Mucosa of rectum (tissue), 2 donors: ENCODE measurements at regions not wholly inside any gene's neighbourhood (a gene's known extent, or its start where the extent isn't known, plus 50 kb on each side); places are given as distances from the start of the nearest gene placed in this dataset.

ENCODE experiments used
- H3K27ac ChIP-seq, 2 donors: one replicate each; pipeline ENCODE4 v1.7.0; 2013; ENCODE audit warnings: inconsistent platforms in 2 of 2, low read depth in 2 of 2, low read length in 2 of 2
- H3K27me3 ChIP-seq, 2 donors: one replicate each; pipeline ENCODE4 v1.7.0; 2013; ENCODE audit warnings: low read length in 2 of 2; ENCODE audit not compliant: control insufficient read depth in 2 of 2, insufficient read depth in 2 of 2
- H3K36me3 ChIP-seq, 2 donors: one replicate each; pipeline ENCODE4 v1.7.0; 2013; ENCODE audit warnings: low read length in 2 of 2; ENCODE audit not compliant: control insufficient read depth in 2 of 2, insufficient read depth in 2 of 2
- H3K4me1 ChIP-seq, 2 donors: one replicate each; pipeline ENCODE4 v1.7.0; 2013; ENCODE audit warnings: low read length in 2 of 2, mild to moderate bottlenecking in 1 of 2; ENCODE audit not compliant: control insufficient read depth in 2 of 2, insufficient read depth in 2 of 2
- H3K4me3 ChIP-seq, 2 donors: one replicate each; pipeline ENCODE4 v1.7.0; 2013; ENCODE audit warnings: low read length in 2 of 2
- H3K9ac ChIP-seq, 2 donors: one replicate each; pipeline ENCODE4 v1.7.0; 2013; ENCODE audit warnings: low read length in 2 of 2, low read depth in 1 of 2, mild to moderate bottlenecking in 1 of 2
- H3K9me3 ChIP-seq, 2 donors: one replicate each; pipeline ENCODE4 v1.7.0; 2013; ENCODE audit warnings: low read length in 2 of 2; ENCODE audit not compliant: control insufficient read depth in 2 of 2
- donor health status: healthy.
- donor health status: Normal muscosa, but diverticular disease.

DNA sequence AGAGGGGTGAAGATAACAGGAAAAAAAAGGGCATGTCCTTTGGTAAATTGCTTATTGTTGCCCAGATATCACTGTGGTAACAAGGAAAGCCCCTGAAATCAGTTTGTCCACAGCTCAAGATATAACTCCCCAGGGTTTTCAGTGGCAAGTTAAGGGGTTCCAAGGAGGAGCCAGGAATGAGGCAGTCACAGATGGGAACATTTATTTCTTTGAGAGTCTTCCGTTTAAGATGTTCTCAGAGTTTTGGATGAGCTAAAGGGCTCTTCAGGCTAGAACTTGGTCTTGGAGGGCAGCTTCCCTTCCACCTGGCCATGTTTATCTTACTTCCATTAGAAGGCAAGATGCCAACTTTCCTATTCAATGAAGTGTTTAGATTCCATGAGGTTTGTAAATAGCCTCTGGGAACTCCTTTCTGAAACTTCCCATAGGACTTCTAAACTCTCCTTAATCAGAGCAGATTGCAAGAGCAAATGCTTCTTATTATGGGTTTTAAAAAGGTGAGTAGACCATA lies 277.6 kb upstream of the TNC start:
- no peak overlapping the region for H3K9ac ChIP-seq
- no peaks in the 10 kb centered on the region for H3K36me3 ChIP-seq
- no peaks in the 10 kb centered on the region for H3K4me1 ChIP-seq
- peak overlapping the region in 1 of 2 donors; percentile 1 for H3K27ac ChIP-seq
- H3K9me3 ChIP-seq, result no peaks in the 10 kb centered on the region
- H3K27me3 ChIP-seq, result no peaks in the 10 kb centered on the region
- H3K4me3 ChIP-seq, result no peak overlapping the region

DNA sequence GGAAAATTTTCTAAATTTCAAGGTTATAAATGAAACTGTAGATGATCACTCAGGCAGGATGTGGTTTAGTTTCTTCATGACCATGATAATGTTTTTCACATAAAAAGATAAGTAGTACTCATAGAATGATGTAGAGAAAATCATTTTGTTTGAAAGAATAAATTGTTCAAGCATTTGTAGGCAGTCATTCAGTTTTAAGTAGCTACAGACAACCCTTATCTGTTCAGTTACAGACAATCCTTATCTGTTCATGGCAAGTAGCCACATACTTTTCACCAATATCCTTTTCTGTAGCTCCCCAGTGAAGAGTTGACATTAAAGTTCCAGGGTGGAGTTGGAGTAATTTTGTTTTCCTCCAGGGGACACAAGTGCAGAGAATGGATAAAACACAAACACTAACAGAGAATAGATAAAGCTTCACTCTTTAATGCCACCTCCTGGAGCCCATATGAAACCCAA lies 278.1 kb upstream of the TNC start:
- Histone ChIP-seq H3K4me1 (no peaks in the 10 kb centered on the region), H3K36me3 (no peaks in the 10 kb centered on the region), H3K27ac (no peak overlapping the region), H3K4me3 (no peak overlapping the region), H3K27me3 (no peaks in the 10 kb centered on the region), H3K9me3 (no peaks in the 10 kb centered on the region), H3K9ac (no peak overlapping the region)

- Histone ChIP-seq H3K27me3 (no peaks in the 10 kb centered on the region), H3K36me3 (no peaks in the 10 kb centered on the region), H3K27ac (no peak overlapping the region), H3K4me3 (no peak overlapping the region), H3K9ac (no peak overlapping the region), H3K9me3 (no peaks in the 10 kb centered on the region), H3K4me1 (no peaks in the 10 kb centered on the region)
These were observed 279.8 kb upstream of the TNC start for GRCh38 chr9:115397591-115398312.

GRCh38 chr9:115398313-115398650 lies 280.3 kb upstream of the TNC start:
- Histone ChIP-seq H3K27me3 (no peaks in the 10 kb centered on the region), H3K36me3 (no peaks in the 10 kb centered on the region), H3K9me3 (no peaks in the 10 kb centered on the region), H3K9ac (no peak overlapping the region), H3K4me3 (no peak overlapping the region), H3K27ac (no peak overlapping the region), H3K4me1 (no peaks in the 10 kb centered on the region)

GRCh38 chr9:115398996-115399395 lies 281.0 kb upstream of the TNC start:
- Histone ChIP-seq H3K27me3 (no peaks in the 10 kb centered on the region), H3K9me3 (no peaks in the 10 kb centered on the region), H3K4me3 (no peak overlapping the region), H3K9ac (no peak overlapping the region), H3K27ac (no peak overlapping the region), H3K4me1 (no peaks in the 10 kb centered on the region), H3K36me3 (no peaks in the 10 kb centered on the region)

DNA sequence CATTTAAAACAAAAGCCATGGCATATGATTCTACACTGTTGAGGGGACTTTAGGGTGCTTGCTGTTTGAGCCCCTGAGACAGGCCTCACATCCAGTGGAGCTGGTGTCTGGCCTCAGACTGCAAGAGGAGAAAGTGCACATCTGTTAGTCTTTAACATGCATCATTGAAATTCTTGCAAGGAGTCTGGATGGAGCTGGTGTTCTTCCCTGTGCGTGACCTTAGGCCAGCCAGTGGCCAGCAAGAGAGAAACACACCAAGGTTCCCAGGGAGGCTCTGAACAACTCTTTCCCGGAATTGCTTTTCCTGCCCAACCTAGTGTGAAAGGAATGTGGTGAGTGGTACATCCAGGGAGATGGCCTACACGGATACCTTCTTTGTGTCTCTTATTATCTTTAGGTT lies 282.8 kb upstream of the TNC start:
- no peak overlapping the region for H3K4me3 ChIP-seq
- H3K27me3 ChIP-seq, result no peaks in the 10 kb centered on the region
- H3K27ac ChIP-seq, result no peak overlapping the region
- H3K9me3 ChIP-seq, result no peaks in the 10 kb centered on the region
- H3K9ac ChIP-seq, result no peak overlapping the region
- no peaks in the 10 kb centered on the region for H3K4me1 ChIP-seq
- H3K36me3 ChIP-seq, result no peaks in the 10 kb centered on the region

- Histone ChIP-seq H3K27ac (no peak overlapping the region), H3K9ac (no peak overlapping the region), H3K4me3 (no peak overlapping the region), H3K4me1 (no peaks in the 10 kb centered on the region), H3K27me3 (no peaks in the 10 kb centered on the region), H3K9me3 (no peaks in the 10 kb centered on the region), H3K36me3 (no peaks in the 10 kb centered on the region)
These were observed 283.9 kb upstream of the TNC start for GRCh38 chr9:115401756-115402327.

- Histone ChIP-seq H3K27me3 (no peaks in the 10 kb centered on the region), H3K27ac (no peak overlapping the region), H3K9me3 (no peaks in the 10 kb centered on the region), H3K4me3 (no peak overlapping the region), H3K4me1 (no peaks in the 10 kb centered on the region), H3K36me3 (no peaks in the 10 kb centered on the region), H3K9ac (no peak overlapping the region)
These were observed 285.8 kb upstream of the TNC start for GRCh38 chr9:115403753-115404152.

DNA sequence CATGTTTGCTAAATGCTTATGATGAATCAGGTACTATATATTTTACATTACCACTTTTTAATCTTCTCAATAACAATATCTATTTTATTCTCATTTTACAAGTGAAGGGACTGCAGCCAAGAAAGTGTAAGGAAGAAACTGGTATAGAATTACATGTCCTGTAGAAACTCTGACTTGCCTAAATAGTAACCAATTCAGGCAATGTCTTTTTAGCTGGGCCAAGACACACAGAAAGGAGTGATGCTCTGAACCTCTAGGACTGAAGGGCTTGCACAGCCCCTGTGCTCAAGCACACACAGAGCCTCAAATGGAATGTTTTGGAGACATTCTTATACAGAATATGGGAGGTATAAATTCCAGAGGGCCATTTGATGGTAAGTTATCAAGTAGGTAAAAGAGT lies 286.4 kb upstream of the TNC start:
- H3K4me3 ChIP-seq, result no peak overlapping the region
- no peaks in the 10 kb centered on the region for H3K9me3 ChIP-seq
- H3K4me1 ChIP-seq, result no peaks in the 10 kb centered on the region
- H3K27me3 ChIP-seq, result no peaks in the 10 kb centered on the region
- H3K9ac ChIP-seq, result no peak overlapping the region
- H3K27ac ChIP-seq, result no peak overlapping the region
- H3K36me3 ChIP-seq, result no peaks in the 10 kb centered on the region

- Histone ChIP-seq H3K36me3 (no peaks in the 10 kb centered on the region), H3K9me3 (no peaks in the 10 kb centered on the region), H3K4me3 (no peak overlapping the region), H3K27ac (no peak overlapping the region), H3K27me3 (no peaks in the 10 kb centered on the region), H3K9ac (no peak overlapping the region), H3K4me1 (peaks cover 3 to 9% of the 10 kb centered on the region in 2 donors)
These were observed 293.6 kb upstream of the TNC start for GRCh38 chr9:115411516-115411915.
